SKM-1 treated with dmso at 0.1 percent for 144 hours (cell line): ENCODE measurements at regions not wholly inside any gene's neighbourhood (a gene's known extent, or its start where the extent isn't known, plus 50 kb on each side); places are given as distances from the start of the nearest gene placed in this dataset.
"Not testable (repeated sequence)": the region's sequence is repeated elsewhere in the genome, so short reads cannot be mapped to it uniquely, and the experiment has no call there.

Experiments used
- DNase-seq: peaks from one replicate; lab custom pipeline; 2025; ENCODE audit not compliant: unreplicated experiment; lab: John Stamatoyannopoulos, UW

DNA sequence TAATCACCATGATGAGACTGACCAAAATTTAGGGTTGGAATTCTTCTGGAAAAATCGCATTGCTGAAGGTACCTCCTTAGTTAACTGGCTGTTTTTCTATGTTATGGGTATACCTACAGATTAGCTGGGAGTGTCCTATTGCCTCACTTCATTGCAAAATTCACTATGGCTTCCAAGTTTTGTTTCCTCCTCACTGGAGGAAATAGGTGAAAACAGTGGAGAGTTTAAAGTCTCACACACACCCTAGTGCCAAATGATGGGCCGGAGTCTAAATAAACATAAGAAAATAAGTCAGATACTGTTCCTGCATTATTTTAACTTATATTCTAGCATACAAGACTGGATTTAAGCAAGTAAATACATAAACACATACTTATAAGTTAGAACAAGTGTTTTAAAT lies 98.2 kb downstream of the AHR start:
- DNase-seq: no peak

GRCh38 chr7:17401791-17402627 lies 103.6 kb downstream of the AHR start:
- peak; percentile 29 for DNase-seq

DNA sequence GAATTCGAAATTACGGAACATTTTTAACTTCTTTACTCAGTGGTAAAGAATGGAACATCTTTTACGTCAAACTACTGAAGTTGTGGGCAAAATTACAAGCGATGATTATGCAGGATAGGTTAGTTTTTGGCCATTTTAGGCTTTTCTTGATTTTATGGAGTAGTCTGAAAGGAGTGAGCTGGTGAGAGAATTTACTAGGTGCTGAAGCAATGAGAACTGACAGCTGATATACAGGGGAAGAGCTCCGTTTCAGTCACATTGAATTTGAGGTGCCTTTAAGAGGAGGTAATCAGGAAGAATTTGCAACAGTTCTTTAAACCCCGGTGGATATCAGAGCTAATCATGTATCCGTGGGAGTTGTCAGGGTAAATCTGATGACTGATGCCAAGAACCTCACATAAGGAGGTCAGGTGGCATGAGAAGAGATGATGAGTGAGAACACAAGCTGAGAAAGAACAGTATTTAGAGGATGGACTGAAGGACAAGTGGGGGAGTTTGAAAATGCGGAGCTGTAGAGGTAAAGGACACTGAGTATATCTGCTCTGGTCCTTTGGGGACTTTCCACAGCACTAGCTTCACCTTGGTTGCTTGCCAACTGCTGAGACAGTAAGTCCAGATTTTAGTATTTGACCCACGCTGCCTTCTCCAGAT lies 104.3 kb downstream of the AHR start:
- no peak for DNase-seq

GRCh38 chr7:17404006-17404405 lies 105.6 kb downstream of the AHR start:
- DNase-seq: no peak

DNA sequence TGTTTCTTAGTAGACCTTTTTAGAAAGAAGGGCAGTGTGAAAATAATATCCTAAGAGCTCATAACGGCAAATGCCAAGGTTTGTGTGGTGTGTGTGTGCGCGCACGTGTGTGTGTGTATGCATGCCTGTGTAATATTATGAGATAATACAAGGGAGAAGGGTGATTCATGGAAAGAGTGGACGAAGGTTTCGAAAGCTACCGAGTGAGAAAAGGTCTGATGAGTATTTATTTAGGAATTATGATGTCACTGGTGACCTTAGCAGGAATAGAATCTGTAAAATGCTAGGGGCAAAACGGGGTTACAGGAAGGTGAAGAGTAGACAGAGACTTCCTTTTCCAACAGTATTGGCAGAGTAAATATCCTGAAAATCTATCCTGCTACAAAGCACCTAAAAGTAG lies 107.3 kb downstream of the AHR start:
- DNase-seq: no peak

DNA sequence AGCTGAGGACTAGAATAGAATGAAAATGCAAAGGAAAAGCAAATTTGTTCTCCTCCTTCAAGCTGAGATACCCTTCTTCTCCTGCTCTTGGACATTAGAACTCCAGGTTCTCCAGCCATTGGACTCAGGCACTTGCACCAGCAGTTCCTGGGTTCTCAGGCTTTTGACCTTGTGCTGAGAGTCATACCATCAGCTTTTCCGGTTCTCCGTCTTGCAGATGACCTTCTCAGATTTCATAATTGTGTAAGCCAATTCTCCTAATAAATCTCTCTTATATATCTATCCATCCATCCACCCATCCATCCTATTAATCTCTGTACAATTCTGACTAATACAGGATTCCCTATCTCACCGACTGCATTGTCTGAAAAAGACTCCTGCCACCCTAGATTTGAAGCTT lies 108.3 kb downstream of the AHR start:
- no peak for DNase-seq

DNA sequence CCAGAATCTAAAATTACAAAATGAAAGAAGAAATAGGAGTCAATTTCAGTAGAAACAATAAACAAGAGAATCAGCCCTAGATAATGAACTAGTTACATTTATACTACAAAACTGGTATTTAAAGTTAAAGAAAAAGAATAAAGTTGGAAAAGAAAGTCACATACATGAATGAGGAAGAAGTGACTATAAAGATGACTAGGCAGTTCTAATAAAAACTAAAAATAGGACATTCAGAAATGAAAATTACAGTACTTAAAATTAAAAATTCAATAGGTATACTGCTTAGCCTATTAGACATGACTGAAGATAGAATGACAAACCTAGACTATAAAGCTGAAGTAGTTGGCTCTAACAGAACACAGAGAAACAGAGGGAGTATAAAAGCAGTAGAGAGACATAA lies 108.8 kb downstream of the AHR start:
- no peak for DNase-seq

DNA sequence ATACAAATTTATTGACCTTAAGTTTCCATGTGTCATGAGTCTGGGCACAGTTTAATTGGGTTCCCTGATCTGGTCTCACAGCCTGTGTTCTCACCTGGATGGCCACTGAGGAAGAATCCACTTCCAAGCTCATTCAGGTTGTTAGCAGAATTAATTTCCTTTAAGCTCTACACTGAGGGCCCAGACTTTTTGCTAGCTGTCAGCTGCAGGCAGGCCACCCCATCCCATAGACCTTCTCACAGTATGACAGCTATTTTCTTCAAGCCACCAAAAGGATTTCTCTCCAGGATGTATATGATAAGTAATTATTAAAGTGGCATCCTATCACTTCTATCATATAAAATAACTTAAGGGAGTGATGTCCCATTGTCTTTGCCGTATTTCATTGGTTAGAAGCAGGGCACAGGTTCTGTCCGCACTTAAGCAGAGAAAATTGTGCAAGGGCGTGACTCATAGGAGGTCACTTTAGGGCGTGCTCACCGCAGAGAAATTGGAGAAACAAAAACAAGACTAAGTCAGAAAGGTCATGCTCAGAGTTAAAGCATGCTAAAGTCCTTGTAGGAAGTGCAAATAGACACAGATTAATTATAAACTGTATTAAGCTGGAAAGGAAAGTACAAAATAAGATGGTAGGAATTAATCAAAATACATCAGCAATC lies 109.9 kb downstream of the AHR start:
- peak; percentile 93 for DNase-seq

GRCh38 chr7:17408904-17409290 lies 110.4 kb downstream of the AHR start:
- DNase-seq: no peak

GRCh38 chr7:17411922-17412321 lies 113.5 kb downstream of the AHR start:
- no peak for DNase-seq

DNA sequence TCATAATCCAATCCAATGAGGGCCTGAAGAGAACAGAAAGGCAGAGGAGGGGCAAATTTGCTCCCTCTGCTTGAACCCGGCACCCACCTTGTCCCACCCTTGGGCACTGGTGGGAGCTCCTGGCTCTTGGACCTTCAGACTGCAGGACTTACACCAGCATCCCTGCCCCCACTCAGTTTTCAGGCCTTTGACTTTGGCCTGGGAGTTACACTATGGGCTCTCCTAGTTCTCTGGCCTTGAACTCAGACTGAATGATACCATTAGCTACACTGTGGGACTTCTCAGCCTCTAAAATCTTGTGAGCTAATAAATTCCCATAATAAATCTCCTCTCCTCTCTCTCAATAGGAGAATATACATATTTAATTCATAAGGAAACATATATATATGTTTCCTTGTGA lies 114.4 kb downstream of the AHR start:
- no peak for DNase-seq

DNA sequence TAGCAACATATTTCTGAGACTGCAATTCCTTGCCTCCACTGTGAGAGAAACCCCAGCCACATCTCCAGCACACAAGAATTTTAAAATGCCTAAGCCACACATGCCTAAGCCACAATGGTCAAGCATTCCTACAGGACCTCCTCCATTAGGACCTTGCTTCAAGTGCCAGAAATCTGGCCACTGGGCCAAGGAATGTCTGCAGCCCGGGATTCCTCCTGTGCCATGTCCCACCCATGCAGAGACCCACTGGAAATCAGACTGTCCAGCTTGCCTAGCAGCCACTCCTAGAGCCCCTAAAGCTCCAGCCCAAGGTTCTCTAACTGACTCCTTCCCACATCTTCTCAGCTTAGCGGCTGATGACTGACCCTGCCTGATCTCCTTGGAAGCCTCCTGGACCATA lies 117.5 kb downstream of the AHR start:
- DNase-seq: no peak

DNA sequence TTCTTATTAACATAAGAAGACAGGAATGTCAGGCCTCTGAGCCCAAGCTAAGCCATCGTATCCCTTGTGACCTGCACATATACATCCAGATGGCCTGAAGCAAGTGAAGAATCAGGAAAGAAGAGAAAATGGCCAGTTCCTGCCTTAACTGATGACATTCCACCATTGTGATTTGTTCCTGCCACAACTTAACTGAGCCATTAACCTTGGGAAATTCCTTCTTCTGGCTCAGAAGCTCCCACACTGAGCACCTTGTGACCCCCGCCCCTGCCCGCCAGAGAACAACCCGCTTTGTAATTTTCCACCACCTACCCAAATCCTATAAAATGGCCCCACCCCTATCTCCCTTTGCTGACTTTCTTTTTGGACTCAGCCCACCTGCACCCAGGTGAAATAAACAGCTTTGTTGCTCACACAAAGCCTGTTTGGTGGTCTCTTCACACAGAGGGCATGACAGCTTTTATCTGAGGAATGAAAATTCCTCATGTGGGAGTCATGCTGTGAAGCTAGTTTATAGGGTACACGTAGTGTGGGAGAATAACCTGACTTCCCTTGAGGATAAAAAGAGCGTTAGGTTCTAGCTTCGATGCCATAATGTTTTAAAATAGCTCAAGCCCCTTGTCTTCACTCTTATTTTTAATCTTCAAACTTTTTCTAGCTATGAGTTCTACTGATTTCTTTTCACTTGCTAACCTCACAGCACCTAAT lies 122.0 kb downstream of the AHR start:
- not testable (repeated sequence) for DNase-seq

- no peak for DNase-seq
Observed at GRCh38 chr7:17421941-17422340, 123.5 kb downstream of the AHR start.

DNA sequence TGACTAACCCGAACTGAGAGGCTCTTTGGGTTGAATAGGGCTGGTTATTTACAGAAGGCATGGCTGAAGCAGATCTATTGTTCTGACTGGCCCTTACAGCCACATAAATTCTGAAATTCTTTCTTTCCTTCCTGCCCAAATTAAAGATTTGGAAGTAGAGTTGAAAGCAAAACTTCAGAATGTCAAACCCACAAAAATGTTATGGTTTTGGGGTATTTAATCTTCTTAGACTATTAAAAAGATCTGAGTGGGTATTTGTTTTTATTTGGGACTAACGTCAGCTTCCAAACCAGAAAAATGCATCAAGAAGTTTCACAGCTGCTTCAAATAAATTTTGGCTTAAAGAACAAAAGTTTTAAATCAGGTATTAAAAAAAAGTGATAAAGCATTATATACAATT lies 124.5 kb downstream of the AHR start:
- no peak for DNase-seq

DNA sequence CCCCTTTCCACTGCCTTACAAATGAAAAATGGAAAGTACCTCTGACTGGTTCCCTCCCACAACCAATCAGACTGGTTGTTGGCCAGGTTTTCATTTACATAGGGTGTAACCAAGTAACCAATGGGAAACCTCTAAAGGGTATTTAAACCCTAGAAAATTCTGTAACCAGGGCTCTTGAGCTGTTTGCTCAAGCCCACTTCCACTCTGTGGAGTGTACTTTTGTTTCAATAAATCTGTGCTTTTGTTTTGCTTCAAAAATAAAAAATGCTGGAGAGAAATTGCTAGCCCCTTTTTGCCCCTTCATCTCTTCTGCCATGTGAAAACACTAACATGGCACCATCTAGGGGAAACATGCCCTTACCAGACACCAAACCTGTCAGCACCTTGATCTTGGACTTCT lies 129.5 kb downstream of the AHR start:
- DNase-seq: no peak

DNA sequence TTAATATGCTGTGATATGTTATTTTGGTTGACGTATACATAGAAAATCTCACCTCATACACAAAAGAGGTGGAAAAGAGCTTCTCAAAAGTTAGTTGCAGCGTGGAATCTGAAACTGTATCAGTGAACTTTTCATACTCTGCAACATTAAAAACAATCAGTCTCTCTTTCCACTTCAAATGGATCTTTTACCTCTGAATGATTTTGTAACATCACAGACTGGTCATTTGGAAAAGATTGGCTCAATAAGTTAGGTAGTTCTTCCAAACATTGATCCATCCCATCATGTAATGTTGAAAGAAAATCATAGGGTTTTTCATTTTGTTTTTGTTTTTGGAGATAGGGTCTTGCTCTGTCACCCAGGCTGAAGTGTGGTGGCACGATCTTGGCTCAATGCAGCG lies 131.1 kb downstream of the AHR start:
- DNase-seq: no peak

DNA sequence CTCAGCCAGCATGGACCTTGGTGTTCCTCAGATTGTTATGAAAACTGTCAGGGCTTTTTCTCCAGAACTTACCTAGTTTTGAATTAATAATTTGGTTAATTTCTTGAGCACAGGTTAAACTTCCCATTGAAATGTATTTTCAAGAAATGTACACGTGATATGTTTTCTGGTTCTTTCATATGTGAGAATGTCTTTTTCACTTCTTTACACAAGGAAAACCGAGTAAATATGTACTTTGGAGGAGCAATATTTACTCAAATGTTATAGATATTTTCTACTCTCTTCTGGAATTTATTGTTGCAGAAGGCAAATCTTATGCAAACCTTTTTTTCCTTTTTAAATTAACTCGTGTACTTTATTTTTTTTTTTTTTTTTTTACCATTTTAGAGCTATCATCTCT lies 134.3 kb downstream of the AHR start:
- no peak for DNase-seq

GRCh38 chr7:17434191-17434590 lies 135.7 kb downstream of the AHR start:
- no peak for DNase-seq

GRCh38 chr7:17434841-17435692 lies 136.6 kb downstream of the AHR start:
- DNase-seq: no peak

GRCh38 chr7:17436126-17436525 lies 137.7 kb downstream of the AHR start:
- no peak for DNase-seq
